ENCODE measurements at regions not wholly inside any gene's neighbourhood (a gene's known extent, or its start where the extent isn't known, plus 50 kb on each side); places are given as distances from the start of the nearest gene placed in this dataset.

- Histone ChIP-seq H3K4me1 (ENCODE audit: control insufficient read depth, insufficient read depth, low read length) (no peaks in the 10 kb centered on the region), H3K27me3 (ENCODE audit: control insufficient read depth, insufficient read depth, low read length, poor library complexity, severe bottlenecking) (no peaks in the 10 kb centered on the region), H3K4me3 (ENCODE audit: insufficient read depth, low read depth, low read length) (no peak overlapping the region), H3K9me3 (ENCODE audit: control insufficient read depth, low read length) (no peaks in the 10 kb centered on the region), H3K27ac (ENCODE audit: insufficient read depth, low read depth, low read length, poor library complexity, severe bottlenecking) (no peak overlapping the region), H3K36me3 (ENCODE audit: control insufficient read depth, insufficient read depth, low read length) (no peaks in the 10 kb centered on the region)
- WGBS, 2 experiments: 93 to 95% methylated on average over 2 of the region's 2 CpGs
These were observed 400.4 kb downstream of the WDR72 start for GRCh38 chr15:53359038-53359437.

- Histone ChIP-seq H3K27me3 (ENCODE audit: control insufficient read depth, insufficient read depth, low read length, poor library complexity, severe bottlenecking) (no peaks in the 10 kb centered on the region), H3K4me3 (ENCODE audit: insufficient read depth, low read depth, low read length) (no peak overlapping the region), H3K36me3 (ENCODE audit: control insufficient read depth, insufficient read depth, low read length) (no peaks in the 10 kb centered on the region), H3K27ac (ENCODE audit: insufficient read depth, low read depth, low read length, poor library complexity, severe bottlenecking) (no peak overlapping the region), H3K4me1 (ENCODE audit: control insufficient read depth, insufficient read depth, low read length) (no peaks in the 10 kb centered on the region), H3K9me3 (ENCODE audit: control insufficient read depth, low read length) (no peaks in the 10 kb centered on the region)
These were observed 404.6 kb downstream of the WDR72 start for GRCh38 chr15:53354874-53355273.

- no peak overlapping the region for H3K27ac ChIP-seq (ENCODE audit: insufficient read depth, low read depth, low read length, poor library complexity, severe bottlenecking)
- no peaks in the 10 kb centered on the region for H3K4me1 ChIP-seq (ENCODE audit: control insufficient read depth, insufficient read depth, low read length)
- H3K4me3 ChIP-seq (ENCODE audit: insufficient read depth, low read depth, low read length): no peak overlapping the region
- no peaks in the 10 kb centered on the region for H3K36me3 ChIP-seq (ENCODE audit: control insufficient read depth, insufficient read depth, low read length)
- 80 to 86% methylated on average over 3 of the region's 3 CpGs for WGBS, 2 experiments
- no peaks in the 10 kb centered on the region for H3K9me3 ChIP-seq (ENCODE audit: control insufficient read depth, low read length)
- H3K27me3 ChIP-seq (ENCODE audit: control insufficient read depth, insufficient read depth, low read length, poor library complexity, severe bottlenecking): no peaks in the 10 kb centered on the region
These were observed 408.1 kb downstream of the WDR72 start for GRCh38 chr15:53351373-53351772.

DNA sequence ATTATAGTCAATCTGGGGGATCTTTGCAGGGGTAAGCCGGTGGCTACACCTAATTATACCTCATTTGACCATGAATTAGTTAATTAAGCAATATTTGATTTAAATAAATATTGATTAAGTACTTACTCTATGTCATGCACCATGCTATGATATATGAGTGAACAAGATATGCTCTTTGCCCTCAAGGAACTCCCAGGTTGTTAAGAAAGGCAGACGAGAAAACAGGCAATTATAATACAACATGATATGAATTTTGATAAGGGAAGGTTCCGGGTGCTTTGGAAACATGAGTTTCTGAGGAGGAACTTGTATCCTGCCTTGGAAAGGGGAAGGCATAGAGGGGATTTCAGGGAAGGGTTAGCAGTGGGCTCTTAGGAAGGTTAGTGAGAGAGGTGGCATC lies 412.9 kb downstream of the WDR72 start:
- Histone ChIP-seq H3K9me3 (ENCODE audit: control insufficient read depth, low read length) (no peaks in the 10 kb centered on the region), H3K27ac (ENCODE audit: insufficient read depth, low read depth, low read length, poor library complexity, severe bottlenecking) (no peak overlapping the region), H3K36me3 (ENCODE audit: control insufficient read depth, insufficient read depth, low read length) (no peaks in the 10 kb centered on the region), H3K4me3 (ENCODE audit: insufficient read depth, low read depth, low read length) (no peak overlapping the region), H3K4me1 (ENCODE audit: control insufficient read depth, insufficient read depth, low read length) (peaks cover 9% of the 10 kb centered on the region), H3K27me3 (ENCODE audit: control insufficient read depth, insufficient read depth, low read length, poor library complexity, severe bottlenecking) (no peaks in the 10 kb centered on the region)
- WGBS, 2 experiments: 96 to 98% methylated on average over 2 to 3 of the region's 3 CpGs

DNA sequence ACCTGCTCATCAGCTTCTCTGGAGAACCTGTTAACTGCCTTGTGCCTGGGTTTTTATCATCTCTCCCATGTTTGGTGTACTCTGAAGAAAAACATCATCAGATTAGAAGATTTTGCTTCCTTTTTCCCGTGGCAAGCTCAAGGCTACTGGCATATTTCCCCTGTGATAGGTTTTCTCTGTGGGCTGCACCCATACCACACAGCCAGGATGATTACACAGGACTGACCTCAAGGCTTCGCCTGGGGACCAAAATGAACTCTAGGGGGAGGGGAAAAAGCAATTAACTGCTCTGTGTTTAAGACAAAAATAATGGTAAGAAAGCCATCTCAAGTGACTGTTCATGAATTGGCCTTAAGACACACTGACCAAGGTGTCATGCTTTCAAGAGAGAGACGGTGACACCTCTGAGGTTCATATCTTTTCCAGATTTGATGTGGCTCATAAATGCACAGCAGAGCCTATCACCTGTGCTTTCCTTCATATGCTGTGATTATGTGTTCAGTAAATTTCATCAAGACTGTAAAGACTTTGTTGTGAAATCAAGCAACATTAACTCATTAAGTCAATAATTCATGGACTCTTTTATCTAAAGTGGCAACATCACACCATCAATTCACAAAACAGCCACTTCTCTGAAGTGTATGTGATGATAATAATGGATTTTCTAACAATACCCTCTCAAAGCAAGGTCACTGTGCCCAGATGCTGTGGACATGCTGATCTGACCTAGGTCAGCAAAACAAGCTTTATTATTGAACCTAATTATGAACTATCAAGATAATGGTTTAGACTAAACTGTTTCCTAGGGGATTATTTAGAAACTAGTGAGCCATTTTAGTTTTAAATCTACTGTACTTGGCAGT lies 427.9 kb downstream of the WDR72 start:
- no peaks in the 10 kb centered on the region for H3K36me3 ChIP-seq (ENCODE audit: control insufficient read depth, insufficient read depth, low read length)
- 84 to 89% methylated on average over 3 of the region's 3 CpGs for WGBS, 2 experiments
- H3K4me1 ChIP-seq (ENCODE audit: control insufficient read depth, insufficient read depth, low read length): no peaks in the 10 kb centered on the region
- H3K4me3 ChIP-seq (ENCODE audit: insufficient read depth, low read depth, low read length): no peak overlapping the region
- H3K9me3 ChIP-seq (ENCODE audit: control insufficient read depth, low read length): no peaks in the 10 kb centered on the region
- no peak overlapping the region for H3K27ac ChIP-seq (ENCODE audit: insufficient read depth, low read depth, low read length, poor library complexity, severe bottlenecking)
- no peaks in the 10 kb centered on the region for H3K27me3 ChIP-seq (ENCODE audit: control insufficient read depth, insufficient read depth, low read length, poor library complexity, severe bottlenecking)

GRCh38 chr15:53328341-53328740 lies 431.1 kb downstream of the WDR72 start:
- Histone ChIP-seq H3K4me3 (ENCODE audit: insufficient read depth, low read depth, low read length) (no peak overlapping the region), H3K4me1 (ENCODE audit: control insufficient read depth, insufficient read depth, low read length) (peaks cover 9% of the 10 kb centered on the region), H3K9me3 (ENCODE audit: control insufficient read depth, low read length) (no peaks in the 10 kb centered on the region), H3K36me3 (ENCODE audit: control insufficient read depth, insufficient read depth, low read length) (no peaks in the 10 kb centered on the region), H3K27ac (ENCODE audit: insufficient read depth, low read depth, low read length, poor library complexity, severe bottlenecking) (no peak overlapping the region), H3K27me3 (ENCODE audit: control insufficient read depth, insufficient read depth, low read length, poor library complexity, severe bottlenecking) (no peaks in the 10 kb centered on the region)
- 79 to 90% methylated on average over 1 of the region's 1 CpG for WGBS, 2 experiments

DNA sequence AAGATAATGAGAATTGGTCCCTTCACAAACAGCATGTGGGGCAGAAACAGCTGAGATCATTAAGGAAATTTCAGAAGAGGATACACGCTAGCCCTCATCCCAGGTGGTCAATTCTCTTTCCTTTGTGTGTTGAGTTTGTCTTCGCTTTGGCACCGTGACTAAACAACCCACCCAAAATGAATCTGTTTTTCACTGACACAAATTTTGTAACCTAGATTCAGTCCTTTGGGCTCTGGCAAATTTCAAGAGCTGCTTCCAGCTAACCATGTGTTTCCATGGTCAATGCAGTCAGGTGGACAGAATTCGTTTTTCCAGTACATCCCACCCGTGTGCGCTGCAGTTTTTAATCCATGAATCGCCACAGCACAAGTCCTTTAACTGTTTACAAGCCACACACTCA lies 435.4 kb downstream of the WDR72 start:
- Histone ChIP-seq H3K36me3 (ENCODE audit: control insufficient read depth, insufficient read depth, low read length) (no peaks in the 10 kb centered on the region), H3K27ac (ENCODE audit: insufficient read depth, low read depth, low read length, poor library complexity, severe bottlenecking) (no peak overlapping the region), H3K9me3 (ENCODE audit: control insufficient read depth, low read length) (no peaks in the 10 kb centered on the region), H3K4me1 (ENCODE audit: control insufficient read depth, insufficient read depth, low read length) (peaks cover 12% of the 10 kb centered on the region), H3K27me3 (ENCODE audit: control insufficient read depth, insufficient read depth, low read length, poor library complexity, severe bottlenecking) (no peaks in the 10 kb centered on the region), H3K4me3 (ENCODE audit: insufficient read depth, low read depth, low read length) (no peak overlapping the region)
- WGBS, 2 experiments: 85 to 88% methylated on average over 7 of the region's 7 CpGs

GRCh38 chr15:53323191-53323590 lies 436.3 kb downstream of the WDR72 start:
- Histone ChIP-seq H3K4me1 (ENCODE audit: control insufficient read depth, insufficient read depth, low read length) (peaks cover 12% of the 10 kb centered on the region), H3K9me3 (ENCODE audit: control insufficient read depth, low read length) (no peaks in the 10 kb centered on the region), H3K27me3 (ENCODE audit: control insufficient read depth, insufficient read depth, low read length, poor library complexity, severe bottlenecking) (no peaks in the 10 kb centered on the region), H3K27ac (ENCODE audit: insufficient read depth, low read depth, low read length, poor library complexity, severe bottlenecking) (no peak overlapping the region), H3K4me3 (ENCODE audit: insufficient read depth, low read depth, low read length) (no peak overlapping the region), H3K36me3 (ENCODE audit: control insufficient read depth, insufficient read depth, low read length) (no peaks in the 10 kb centered on the region)
- 67 to 72% methylated on average over 3 of the region's 3 CpGs for WGBS, 2 experiments

DNA sequence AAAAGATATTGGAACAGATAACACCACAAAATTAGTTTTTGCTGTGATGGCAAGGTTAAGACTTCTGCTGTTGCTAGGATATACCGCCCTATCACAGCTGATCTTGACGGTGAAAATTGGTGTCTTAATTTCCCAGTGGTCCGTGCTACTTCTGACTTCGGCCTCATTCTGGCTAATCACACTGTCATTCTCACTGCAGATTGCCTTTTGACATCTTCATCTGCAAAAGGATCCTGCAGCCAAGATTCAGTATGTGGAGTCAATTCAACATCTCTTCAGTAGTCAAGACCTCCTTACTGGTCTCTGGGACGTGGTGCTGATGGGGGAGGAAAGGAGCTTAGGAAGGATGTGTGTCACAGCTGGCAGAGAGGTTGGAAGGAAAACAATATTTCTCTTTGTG lies 438.6 kb downstream of the WDR72 start:
- H3K36me3 ChIP-seq (ENCODE audit: control insufficient read depth, insufficient read depth, low read length): no peaks in the 10 kb centered on the region
- H3K9me3 ChIP-seq (ENCODE audit: control insufficient read depth, low read length): no peaks in the 10 kb centered on the region
- H3K27ac ChIP-seq (ENCODE audit: insufficient read depth, low read depth, low read length, poor library complexity, severe bottlenecking): no peak overlapping the region
- H3K4me1 ChIP-seq (ENCODE audit: control insufficient read depth, insufficient read depth, low read length): peaks cover 10% of the 10 kb centered on the region
- no peaks in the 10 kb centered on the region for H3K27me3 ChIP-seq (ENCODE audit: control insufficient read depth, insufficient read depth, low read length, poor library complexity, severe bottlenecking)
- 86 to 93% methylated on average over 5 of the region's 5 CpGs for WGBS, 2 experiments
- H3K4me3 ChIP-seq (ENCODE audit: insufficient read depth, low read depth, low read length): no peak overlapping the region

GRCh38 chr15:53312707-53313106 lies 446.8 kb downstream of the WDR72 start:
- WGBS, 2 experiments: 30 to 31% methylated on average over 3 of the region's 3 CpGs
- H3K36me3 ChIP-seq (ENCODE audit: control insufficient read depth, insufficient read depth, low read length): no peaks in the 10 kb centered on the region
- no peaks in the 10 kb centered on the region for H3K27me3 ChIP-seq (ENCODE audit: control insufficient read depth, insufficient read depth, low read length, poor library complexity, severe bottlenecking)
- no peak overlapping the region for H3K4me3 ChIP-seq (ENCODE audit: insufficient read depth, low read depth, low read length)
- no peaks in the 10 kb centered on the region for H3K4me1 ChIP-seq (ENCODE audit: control insufficient read depth, insufficient read depth, low read length)
- no peaks in the 10 kb centered on the region for H3K9me3 ChIP-seq (ENCODE audit: control insufficient read depth, low read length)
- H3K27ac ChIP-seq (ENCODE audit: insufficient read depth, low read depth, low read length, poor library complexity, severe bottlenecking): no peak overlapping the region

Data from ectodermal cell (in vitro differentiated cells).